SJSA1 (cell line): ENCODE measurements at regions not wholly inside any gene's neighbourhood (a gene's known extent, or its start where the extent isn't known, plus 50 kb on each side); places are given as distances from the start of the nearest gene placed in this dataset.

Experiments used
- DNase-seq, 2 experiments: peaks; one replicate each; pipeline ENCODE4 v3.0.0-alpha.2; 2015 to 2020; ENCODE audit warnings: low spot score in 2 of 2, low read depth in 1 of 2
- H3K27ac ChIP-seq: fragments of 250-450 bp; sonication (Bioruptor Pico); 2 replicates; pipeline ENCODE4 v1.5.1; 2020; ENCODE audit warnings: mild to moderate bottlenecking, moderate library complexity
- H3K27me3 ChIP-seq: fragments of 250-450 bp; sonication (Bioruptor Pico); replicated peaks from 2 replicates; pipeline ENCODE4 v1.5.1; 2020; ENCODE audit warnings: mild to moderate bottlenecking, moderate library complexity
- H3K36me3 ChIP-seq: fragments of 250-450 bp; sonication (Bioruptor Pico); 2 replicates; pipeline ENCODE4 v1.5.1; 2020; ENCODE audit warnings: mild to moderate bottlenecking
- H3K4me1 ChIP-seq: fragments of 250-450 bp; sonication (Bioruptor Pico); replicated peaks from 2 replicates; pipeline ENCODE4 v1.6.1; 2021; ENCODE audit warnings: mild to moderate bottlenecking
- H3K4me3 ChIP-seq: fragments of 250-450 bp; sonication (Bioruptor Pico); 2 replicates; pipeline ENCODE4 v1.5.1; 2020; ENCODE audit warnings: mild to moderate bottlenecking
- H3K9me3 ChIP-seq: fragments of 250-450 bp; sonication (Bioruptor Pico); replicated peaks from 2 replicates; pipeline ENCODE4 v1.5.1; 2020; ENCODE audit warnings: mild to moderate bottlenecking

GRCh38 chr17:77483128-77483598, 342.4 kb downstream of the SEC14L1 start:
- peaks cover 49% of the 10 kb centered on the region for H3K4me1 ChIP-seq
- no peaks in the 10 kb centered on the region for H3K9me3 ChIP-seq
- H3K27ac ChIP-seq, result no peak overlapping the region
- H3K27me3 ChIP-seq, result no peaks in the 10 kb centered on the region
- no peak for DNase-seq
- no peak overlapping the region for H3K4me3 ChIP-seq
- H3K36me3 ChIP-seq, result peaks cover 51% of the 10 kb centered on the region

GRCh38 chr17:77484111-77484510, 343.3 kb downstream of the SEC14L1 start:
- H3K4me1 ChIP-seq, result peaks cover 39% of the 10 kb centered on the region
- no peak overlapping the region for H3K27ac ChIP-seq
- H3K36me3 ChIP-seq, result peaks cover 60% of the 10 kb centered on the region
- no peak overlapping the region for H3K4me3 ChIP-seq
- no peaks in the 10 kb centered on the region for H3K27me3 ChIP-seq
- no peak for DNase-seq
- H3K9me3 ChIP-seq, result no peaks in the 10 kb centered on the region

- Histone ChIP-seq H3K27me3 (no peaks in the 10 kb centered on the region), H3K36me3 (peaks cover 72% of the 10 kb centered on the region), H3K4me1 (peaks cover 28% of the 10 kb centered on the region), H3K27ac (no peak overlapping the region), H3K9me3 (no peaks in the 10 kb centered on the region), H3K4me3 (no peak overlapping the region)
- DNase-seq, result no peak
These were observed 344.5 kb downstream of the SEC14L1 start for GRCh38 chr17:77485089-77485833.

GRCh38 chr17:77487211-77487629, 346.5 kb downstream of the SEC14L1 start:
- DNase-seq, result no peak

GRCh38 chr17:77487677-77488530, 347.1 kb downstream of the SEC14L1 start:
- no peaks in the 10 kb centered on the region for H3K27me3 ChIP-seq
- H3K9me3 ChIP-seq, result no peaks in the 10 kb centered on the region
- H3K4me1 ChIP-seq, result peaks cover 1% of the 10 kb centered on the region
- H3K36me3 ChIP-seq, result peaks cover 83% of the 10 kb centered on the region
- DNase-seq, result no peak
- H3K27ac ChIP-seq, result no peak overlapping the region
- H3K4me3 ChIP-seq, result no peak overlapping the region

More at GRCh38 chr17:77487211-77487629, 346.5 kb downstream of the SEC14L1 start:
- H3K9me3 ChIP-seq, result no peaks in the 10 kb centered on the region
- no peaks in the 10 kb centered on the region for H3K27me3 ChIP-seq
- no peak overlapping the region for H3K27ac ChIP-seq
- no peak overlapping the region for H3K4me3 ChIP-seq
- peaks cover 8% of the 10 kb centered on the region for H3K4me1 ChIP-seq
- H3K36me3 ChIP-seq, result peaks cover 83% of the 10 kb centered on the region

GRCh38 chr17:77488531-77489238, 347.9 kb downstream of the SEC14L1 start:
- no peaks in the 10 kb centered on the region for H3K9me3 ChIP-seq
- no peaks in the 10 kb centered on the region for H3K27me3 ChIP-seq
- DNase-seq, result no peak
- no peak overlapping the region for H3K4me3 ChIP-seq
- peaks cover 83% of the 10 kb centered on the region for H3K36me3 ChIP-seq
- H3K27ac ChIP-seq, result no peak overlapping the region
- no peaks in the 10 kb centered on the region for H3K4me1 ChIP-seq

GRCh38 chr17:77489239-77489892, 348.6 kb downstream of the SEC14L1 start:
- H3K4me3 ChIP-seq, result no peak overlapping the region
- H3K27ac ChIP-seq, result no peak overlapping the region
- no peaks in the 10 kb centered on the region for H3K27me3 ChIP-seq
- DNase-seq, result no peak
- no peaks in the 10 kb centered on the region for H3K4me1 ChIP-seq
- no peaks in the 10 kb centered on the region for H3K9me3 ChIP-seq
- peaks cover 86% of the 10 kb centered on the region for H3K36me3 ChIP-seq

GRCh38 chr17:77489893-77490255, 349.1 kb downstream of the SEC14L1 start:
- peaks cover 4% of the 10 kb centered on the region for H3K4me1 ChIP-seq
- H3K4me3 ChIP-seq, result no peak overlapping the region
- no peaks in the 10 kb centered on the region for H3K9me3 ChIP-seq
- no peak for DNase-seq
- no peak overlapping the region for H3K27ac ChIP-seq
- H3K27me3 ChIP-seq, result no peaks in the 10 kb centered on the region
- peaks cover 91% of the 10 kb centered on the region for H3K36me3 ChIP-seq

GRCh38 chr17:77490361-77491183, 349.8 kb downstream of the SEC14L1 start:
- Histone ChIP-seq H3K27ac (no peak overlapping the region), H3K4me3 (no peak overlapping the region), H3K4me1 (peaks cover 4% of the 10 kb centered on the region), H3K36me3 (peaks cover 93% of the 10 kb centered on the region), H3K9me3 (no peaks in the 10 kb centered on the region), H3K27me3 (no peaks in the 10 kb centered on the region)
- no peak for DNase-seq

GRCh38 chr17:77491921-77492445, 351.2 kb downstream of the SEC14L1 start:
- peaks cover 4% of the 10 kb centered on the region for H3K4me1 ChIP-seq
- H3K4me3 ChIP-seq, result no peak overlapping the region
- no peak for DNase-seq
- H3K27me3 ChIP-seq, result no peaks in the 10 kb centered on the region
- peaks cover 93% of the 10 kb centered on the region for H3K36me3 ChIP-seq
- H3K27ac ChIP-seq, result no peak overlapping the region
- no peaks in the 10 kb centered on the region for H3K9me3 ChIP-seq

- Histone ChIP-seq H3K27me3 (no peaks in the 10 kb centered on the region), H3K36me3 (peaks cover 95% of the 10 kb centered on the region), H3K4me1 (peaks cover 4% of the 10 kb centered on the region)
These were observed 351.9 kb downstream of the SEC14L1 start for GRCh38 chr17:77492446-77493237.

GRCh38 chr17:77493238-77493820, 352.6 kb downstream of the SEC14L1 start:
- no peak for DNase-seq
- Histone ChIP-seq H3K4me3 (no peak overlapping the region), H3K36me3 (peaks cover 91% of the 10 kb centered on the region)

More at GRCh38 chr17:77492446-77493237, 351.9 kb downstream of the SEC14L1 start:
- DNase-seq, result no peak
- H3K4me3 ChIP-seq, result no peak overlapping the region
- H3K27ac ChIP-seq, result no peak overlapping the region
- no peaks in the 10 kb centered on the region for H3K9me3 ChIP-seq

More at GRCh38 chr17:77493238-77493820, 352.6 kb downstream of the SEC14L1 start:
- Histone ChIP-seq H3K27me3 (no peaks in the 10 kb centered on the region), H3K27ac (no peak overlapping the region), H3K4me1 (peaks cover 4% of the 10 kb centered on the region), H3K9me3 (no peaks in the 10 kb centered on the region)
